IMR-90 (cell line): ENCODE measurements at regions not wholly inside any gene's neighbourhood (a gene's known extent, or its start where the extent isn't known, plus 50 kb on each side); places are given as distances from the start of the nearest gene placed in this dataset.

Experiments used
- ATAC-seq: fragments of 200-7000 bp; cut with Tn5 transposase; 2 replicates; pipeline ENCODE4 v1.9.1; 2020; ENCODE audit warnings: low read depth, mild to moderate bottlenecking, moderate library complexity
- BruUV-seq: library from RNA; stranded (reverse); fragments of 400-500 nt; replicated peaks from 2 replicates; lab custom pipeline; 2021; lab: Mats Ljungman, UMichigan
- CTCF ChIA-PET: fragments of 300-600 bp; formaldehyde crosslinking; extraction: SDS; loops from one replicate; lab custom pipeline; 2021; ENCODE audit warnings: antibody characterized with exemption; lab: Yijun Ruan, JAX
- POLR2A ChIA-PET: fragments of 300-600 bp; sonication (Branson Sonifier 250); formaldehyde crosslinking; loops from one replicate; lab custom pipeline; 2022; ENCODE audit warnings: antibody characterized with exemption; ENCODE audit not compliant: unreplicated experiment; lab: Charles Lee
- DNase-seq: peaks from one replicate; pipeline ENCODE4 v3.0.0; 2013
- H2AFZ ChIP-seq: replicated peaks from 2 replicates; pipeline ENCODE3; 2013; ENCODE audit warnings: low read length, mild to moderate bottlenecking; ENCODE audit not compliant: poor library complexity
- H2AK5ac ChIP-seq: 2 replicates; pipeline ENCODE4 v1.6.1; 2013; ENCODE audit warnings: low read depth, low read length, inconsistent platforms
- H2AK9ac ChIP-seq: replicated peaks from 2 replicates; pipeline ENCODE3; 2013; ENCODE audit warnings: mild to moderate bottlenecking, low read depth, low read length, moderate library complexity; ENCODE audit not compliant: poor library complexity
- H2BK120ac ChIP-seq: 2 replicates; pipeline ENCODE4 v1.6.1; 2013; ENCODE audit warnings: low read depth, low read length, inconsistent platforms
- H2BK15ac ChIP-seq: 3 replicates; pipeline ENCODE4 v1.6.1; 2013; ENCODE audit warnings: low read depth, low read length, inconsistent platforms
- H2BK20ac ChIP-seq: 2 replicates; pipeline ENCODE4 v1.6.1; 2013; ENCODE audit warnings: low read depth, mild to moderate bottlenecking, inconsistent platforms, low read length, moderate library complexity
- H2BK5ac ChIP-seq: 2 replicates; pipeline ENCODE4 v1.6.1; 2013; ENCODE audit warnings: mild to moderate bottlenecking, low read depth, low read length, inconsistent platforms; ENCODE audit not compliant: poor library complexity, severe bottlenecking
- H3K14ac ChIP-seq: replicated peaks from 2 replicates; pipeline ENCODE4 v1.6.1; 2013; ENCODE audit warnings: low read depth, low read length, inconsistent platforms
- H3K18ac ChIP-seq: 2 replicates; pipeline ENCODE4 v1.6.1; 2013; ENCODE audit warnings: low read depth, low read length, control low read depth
- H3K23ac ChIP-seq: 2 replicates; pipeline ENCODE4 v1.6.1; 2013; ENCODE audit warnings: low read depth, low read length, inconsistent platforms
- H3K27ac ChIP-seq: 2 replicates; pipeline ENCODE4 v1.5.1; 2013; ENCODE audit warnings: mild to moderate bottlenecking, control low read depth, low read length; ENCODE audit not compliant: insufficient read depth
- H3K27me3 ChIP-seq: 2 replicates; pipeline ENCODE4 v1.6.1; 2013; ENCODE audit warnings: low read length; ENCODE audit not compliant: control insufficient read depth, insufficient read depth
- H3K36me3 ChIP-seq: 2 replicates; pipeline ENCODE4 v1.6.1; 2013; ENCODE audit warnings: low read length, mixed read lengths; ENCODE audit not compliant: control insufficient read depth, insufficient read depth
- H3K4ac ChIP-seq: 2 replicates; pipeline ENCODE4 v1.6.1; 2013; ENCODE audit warnings: low read depth, low read length, inconsistent platforms
- H3K4me1 ChIP-seq: 2 replicates; pipeline ENCODE4 v1.6.1; 2013; ENCODE audit warnings: low read length, mixed read lengths; ENCODE audit not compliant: control insufficient read depth, insufficient read depth
- H3K4me2 ChIP-seq: 2 replicates; pipeline ENCODE4 v1.6.1; 2013; ENCODE audit warnings: low read depth, mild to moderate bottlenecking, control low read depth, low read length, moderate library complexity
- H3K4me3 ChIP-seq: 2 replicates; pipeline ENCODE4 v1.5.1; 2013; ENCODE audit warnings: low read depth, mild to moderate bottlenecking, control low read depth, low read length, moderate library complexity; ENCODE audit not compliant: insufficient read depth
- H3K56ac ChIP-seq: 2 replicates; pipeline ENCODE4 v1.6.1; 2013; ENCODE audit warnings: low read length, inconsistent platforms; ENCODE audit not compliant: insufficient read depth; ENCODE audit errors: extremely low read depth
- H3K79me1 ChIP-seq, 2 experiments: 2 replicates each; pipeline ENCODE4 v1.6.1; 2013; ENCODE audit warnings: low read length in 2 of 2, inconsistent platforms in 1 of 2, low read depth in 1 of 2
- H3K9ac ChIP-seq: 2 replicates; pipeline ENCODE4 v1.6.1; 2013; ENCODE audit warnings: low read depth, low read length, control low read depth
- H3K9me1 ChIP-seq: 2 replicates; pipeline ENCODE4 v1.6.1; 2013; ENCODE audit warnings: low read length, inconsistent platforms; ENCODE audit not compliant: insufficient read depth
- H3K9me3 ChIP-seq: 2 replicates; pipeline ENCODE4 v1.6.1; 2013; ENCODE audit warnings: low read length; ENCODE audit not compliant: control insufficient read depth, insufficient read depth
- H4K20me1 ChIP-seq: 2 replicates; pipeline ENCODE4 v1.6.1; 2013; ENCODE audit warnings: low read length, inconsistent platforms; ENCODE audit not compliant: insufficient read depth
- H4K5ac ChIP-seq: 2 replicates; pipeline ENCODE4 v1.6.1; 2013; ENCODE audit warnings: mild to moderate bottlenecking, low read depth, low read length, control low read depth
- H4K8ac ChIP-seq, 2 experiments: 2 replicates each; pipeline ENCODE4 v1.6.1; 2013; ENCODE audit warnings: low read depth in 2 of 2, low read length in 2 of 2, control low read depth in 1 of 2, inconsistent platforms in 1 of 2
- H4K91ac ChIP-seq: 2 replicates; pipeline ENCODE4 v1.6.1; 2013; ENCODE audit warnings: low read depth, low read length, inconsistent platforms; ENCODE audit not compliant: insufficient read depth
- BHLHE40 ChIP-seq: fragments of 150-350 bp; IDR thresholded peaks from 2 replicates; pipeline ENCODE4 v1.6.1; 2016; ENCODE audit warnings: mild to moderate bottlenecking, low read depth, low read length
- CTCF ChIP-seq: conservative IDR thresholded peaks from 2 replicates; pipeline ENCODE4 v1.5.1; 2012; ENCODE audit warnings: mild to moderate bottlenecking, low read depth, low read length, improper control_type of control experiment
- FOS ChIP-seq: fragments of 150-350 bp; IDR thresholded peaks from 2 replicates; pipeline ENCODE4 v1.6.1; 2016; ENCODE audit warnings: low read depth, low read length
- MAFK ChIP-seq: IDR thresholded peaks from 2 replicates; pipeline ENCODE4 v1.6.1; 2012; ENCODE audit warnings: low read depth, low read length, improper control_type of control experiment
- MXI1 ChIP-seq: IDR thresholded peaks from 2 replicates; pipeline ENCODE4 v1.6.1; 2012; ENCODE audit warnings: low read depth, mild to moderate bottlenecking, low read length, moderate library complexity, borderline replicate concordance
- NFE2L2 ChIP-seq: fragments of 150-350 bp; IDR thresholded peaks from 2 replicates; pipeline ENCODE4 v1.6.1; 2016; ENCODE audit warnings: low read depth, mild to moderate bottlenecking, low read length
- RCOR1 ChIP-seq: IDR thresholded peaks from 2 replicates; pipeline ENCODE4 v1.6.1; 2012; ENCODE audit warnings: mild to moderate bottlenecking, low read length, improper control_type of control experiment; ENCODE audit not compliant: insufficient replicate concordance
- RFX5 ChIP-seq: IDR thresholded peaks from 2 replicates; pipeline ENCODE4 v1.8.0; 2012; ENCODE audit warnings: low read depth, mild to moderate bottlenecking, low read length, moderate library complexity
- WGBS, 2 experiments: methylation state at CpG; one replicate each; pipeline versions ENCODE4 v1.1.5 to v1.1.7; 2013; ENCODE audit warnings: missing lambda C conversion rate in 2 of 2; ENCODE audit not compliant: insufficient read length in 1 of 2; ENCODE audit errors: extremely low coverage in 2 of 2; 5-methylcytosine and 5-hydroxymethylcytosine counted together
- dilution Hi-C: fragments of 300-500 bp; cut with HindIII; formaldehyde crosslinking; loops from one replicate; pipeline ENCODE4 v1.14.3; 2018; ENCODE audit warnings: low sequenced_read_pairs; ENCODE audit not compliant: unreplicated experiment
- in situ Hi-C: fragments of 300-500 bp; cut with MboI; formaldehyde crosslinking; loops from 3 replicates; pipeline ENCODE4 v1.14.3; 2019; ENCODE audit warnings: low sequenced_read_pairs, inconsistent platforms, mixed read lengths
- intact Hi-C: fragments of 100-400 bp; cut with micrococcal nuclease; formaldehyde crosslinking; loops from 2 replicates; pipeline ENCODE4 v1.10.0; 2022
- TF ChIP-seq, protein P1 (sequence below): fragments of 150-350 bp; IDR thresholded peaks from 2 replicates; pipeline ENCODE4 v1.6.1; 2017; ENCODE audit warnings: mild to moderate bottlenecking, antibody characterized with exemption, low read length, low read depth
- TF ChIP-seq, protein P2 (sequence below): fragments of 150-350 bp; IDR thresholded peaks from 2 replicates; pipeline ENCODE4 v1.6.1; 2016; ENCODE audit warnings: low read depth, mild to moderate bottlenecking, low read length, moderate library complexity, borderline replicate concordance

DNA sequence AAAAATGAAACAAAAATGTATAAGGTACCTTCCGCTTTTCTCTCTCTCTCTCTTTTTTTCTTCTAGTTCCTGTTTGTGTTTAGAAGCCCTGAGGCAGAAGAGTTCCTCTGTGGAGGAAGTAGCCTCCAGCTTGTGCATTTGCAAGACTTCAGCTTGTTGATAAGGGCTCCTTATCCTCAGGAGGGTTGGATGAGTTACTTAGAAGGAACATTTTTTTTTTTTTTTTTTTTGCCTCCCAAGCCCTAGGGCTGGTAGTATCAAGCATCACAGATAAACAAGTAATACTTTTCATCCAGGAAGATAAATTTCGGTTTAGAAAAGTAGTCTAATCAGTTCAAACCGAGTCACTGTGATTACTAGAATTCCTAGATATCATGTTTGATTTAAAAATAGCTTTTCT is 91.0 kb upstream of the CBLB start:
- Histone ChIP-seq H2AK5ac (no peak overlapping the region), H3K27me3 (no peaks in the 10 kb centered on the region), H2BK5ac (no peak overlapping the region), H2AK9ac (no peak overlapping the region), H3K18ac (peak overlapping the region; percentile 36; the same call in 1 of the 2 replicates), H3K4ac (no peak overlapping the region), H2AFZ (no peak overlapping the region), H2BK15ac (no peak overlapping the region), H3K4me3 (no peak overlapping the region), H2BK120ac (no peak overlapping the region; the same call in 1 of the 2 replicates), H3K79me1 (no peaks in the 10 kb centered on the region), H4K5ac (no peak overlapping the region), H3K56ac (no peak overlapping the region), H3K4me2 (no peak overlapping the region), H4K20me1 (no peaks in the 10 kb centered on the region), H3K23ac (no peak overlapping the region), H3K36me3 (no peaks in the 10 kb centered on the region), H3K14ac (no peak overlapping the region; the same call in 1 of the 2 replicates), H4K8ac (no peak overlapping the region), H2BK20ac (no peak overlapping the region), H3K4me1 (no peaks in the 10 kb centered on the region; the same call in 1 of the 2 replicates), H4K91ac (no peak overlapping the region), H3K9ac (no peak overlapping the region), H3K9me3 (no peaks in the 10 kb centered on the region), H3K9me1 (no peaks in the 10 kb centered on the region), H3K27ac (no peak overlapping the region)
- intact Hi-C loops (no loop called here), dilution Hi-C loops (no loop called here), in situ Hi-C loops (no loop called here)
- ChIA-PET POLR2A (no interaction called here), CTCF (no interaction called here)
- DNase-seq, result no peak
- no CpG with 5 or more reads among the region's 3 CpGs for WGBS, 2 experiments
- no peak for ATAC-seq
- BruUV-seq, result no TSS peak
- TF ChIP-seq, protein P1, sequence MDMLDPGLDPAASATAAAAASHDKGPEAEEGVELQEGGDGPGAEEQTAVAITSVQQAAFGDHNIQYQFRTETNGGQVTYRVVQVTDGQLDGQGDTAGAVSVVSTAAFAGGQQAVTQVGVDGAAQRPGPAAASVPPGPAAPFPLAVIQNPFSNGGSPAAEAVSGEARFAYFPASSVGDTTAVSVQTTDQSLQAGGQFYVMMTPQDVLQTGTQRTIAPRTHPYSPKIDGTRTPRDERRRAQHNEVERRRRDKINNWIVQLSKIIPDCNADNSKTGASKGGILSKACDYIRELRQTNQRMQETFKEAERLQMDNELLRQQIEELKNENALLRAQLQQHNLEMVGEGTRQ, result no peak
- TF ChIP-seq, protein P2, sequence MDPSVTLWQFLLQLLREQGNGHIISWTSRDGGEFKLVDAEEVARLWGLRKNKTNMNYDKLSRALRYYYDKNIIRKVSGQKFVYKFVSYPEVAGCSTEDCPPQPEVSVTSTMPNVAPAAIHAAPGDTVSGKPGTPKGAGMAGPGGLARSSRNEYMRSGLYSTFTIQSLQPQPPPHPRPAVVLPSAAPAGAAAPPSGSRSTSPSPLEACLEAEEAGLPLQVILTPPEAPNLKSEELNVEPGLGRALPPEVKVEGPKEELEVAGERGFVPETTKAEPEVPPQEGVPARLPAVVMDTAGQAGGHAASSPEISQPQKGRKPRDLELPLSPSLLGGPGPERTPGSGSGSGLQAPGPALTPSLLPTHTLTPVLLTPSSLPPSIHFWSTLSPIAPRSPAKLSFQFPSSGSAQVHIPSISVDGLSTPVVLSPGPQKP, result no peak
- no peak for TF ChIP-seq RFX5
- no peak for TF ChIP-seq CTCF
- no peak for TF ChIP-seq RCOR1
- no peak for TF ChIP-seq FOS
- no peak for TF ChIP-seq NFE2L2
- no peak for TF ChIP-seq MAFK
- TF ChIP-seq BHLHE40, result no peak
- TF ChIP-seq MXI1, result no peak
